Neural progenitor cell (in vitro differentiated cells): ENCODE measurements at regions not wholly inside any gene's neighbourhood (a gene's known extent, or its start where the extent isn't known, plus 50 kb on each side); places are given as distances from the start of the nearest gene placed in this dataset.

ENCODE experiments used
- DNase-seq: peaks from one replicate; pipeline ENCODE4 v3.0.0-alpha.2; 2016; ENCODE audit warnings: low spot score
- H2AFZ ChIP-seq: fragments of 200-600 bp; sonication (generic); replicated peaks from 2 replicates; pipeline ENCODE4 v1.6.1; 2016; ENCODE audit warnings: antibody characterized with exemption
- H3F3A ChIP-seq: fragments of 200-600 bp; sonication (generic); 2 replicates; pipeline ENCODE4 v1.6.1; 2016; ENCODE audit warnings: antibody characterized with exemption, low read depth
- H3K27ac ChIP-seq: fragments of 200-600 bp; sonication (generic); 2 replicates; pipeline ENCODE4 v1.5.1; 2016; ENCODE audit warnings: mild to moderate bottlenecking
- H3K27me3 ChIP-seq: fragments of 200-600 bp; sonication (generic); 2 replicates; pipeline ENCODE4 v1.6.1; 2016; ENCODE audit warnings: mild to moderate bottlenecking, moderate library complexity
- H3K36me3 ChIP-seq: fragments of 200-600 bp; sonication (generic); 2 replicates; pipeline ENCODE4 v1.5.1; 2016
- H3K4me1 ChIP-seq: fragments of 200-600 bp; sonication (generic); 2 replicates; pipeline ENCODE4 v1.6.1; 2016; ENCODE audit warnings: mixed run types
- H3K4me2 ChIP-seq: fragments of 200-600 bp; sonication (generic); 2 replicates; pipeline ENCODE4 v1.6.1; 2016
- H3K4me3 ChIP-seq: fragments of 200-600 bp; sonication (generic); 2 replicates; pipeline ENCODE4 v1.5.1; 2016
- H3K79me2 ChIP-seq: fragments of 200-600 bp; sonication (generic); 2 replicates; pipeline ENCODE4 v1.6.1; 2016; ENCODE audit warnings: low read depth
- H3K9ac ChIP-seq: fragments of 200-600 bp; sonication (generic); 2 replicates; pipeline ENCODE4 v1.6.1; 2016
- H3K9me3 ChIP-seq: fragments of 200-600 bp; sonication (generic); 2 replicates; pipeline ENCODE4 v1.5.1; 2016; ENCODE audit warnings: low read depth
- H4K20me1 ChIP-seq: fragments of 200-600 bp; sonication (generic); 2 replicates; pipeline ENCODE4 v1.6.1; 2016; ENCODE audit warnings: low read depth
- H3K27ac Mint-ChIP-seq: 3 replicates; pipeline ENCODE4 v1.8.0; 2021; ENCODE audit warnings: mixed read lengths
- H3K27me3 Mint-ChIP-seq: 2 replicates; pipeline ENCODE4 v1.8.0; 2022; ENCODE audit warnings: low read depth, mild to moderate bottlenecking, inconsistent platforms, moderate library complexity, mixed read lengths; ENCODE audit not compliant: insufficient read depth
- H3K36me3 Mint-ChIP-seq: 3 replicates; pipeline ENCODE4 v1.8.0; 2021; ENCODE audit warnings: mixed read lengths
- H3K4me1 Mint-ChIP-seq: 3 replicates; pipeline ENCODE4 v1.8.0; 2021; ENCODE audit warnings: mixed read lengths
- H3K4me3 Mint-ChIP-seq: 3 replicates; pipeline ENCODE4 v1.8.0; 2021; ENCODE audit warnings: mild to moderate bottlenecking, moderate library complexity, mixed read lengths
- H3K9me3 Mint-ChIP-seq: 3 replicates; pipeline ENCODE4 v1.8.0; 2020; ENCODE audit warnings: mixed read lengths
- EZH2 ChIP-seq: fragments of 200-600 bp; sonication (generic); IDR thresholded peaks from 2 replicates; pipeline ENCODE4 v1.6.1; 2017; ENCODE audit warnings: antibody characterized with exemption, mild to moderate bottlenecking, moderate library complexity
- EZH2phosphoT487 ChIP-seq: fragments of 200-600 bp; sonication (generic); IDR thresholded peaks from 2 replicates; pipeline ENCODE4 v1.6.1; 2017; ENCODE audit warnings: antibody characterized with exemption
- TF ChIP-seq, protein P1 (sequence below): fragments of 200-600 bp; sonication (generic); IDR thresholded peaks from 2 replicates; pipeline ENCODE4 v1.5.1; 2017; ENCODE audit warnings: antibody characterized with exemption, mild to moderate bottlenecking

DNA sequence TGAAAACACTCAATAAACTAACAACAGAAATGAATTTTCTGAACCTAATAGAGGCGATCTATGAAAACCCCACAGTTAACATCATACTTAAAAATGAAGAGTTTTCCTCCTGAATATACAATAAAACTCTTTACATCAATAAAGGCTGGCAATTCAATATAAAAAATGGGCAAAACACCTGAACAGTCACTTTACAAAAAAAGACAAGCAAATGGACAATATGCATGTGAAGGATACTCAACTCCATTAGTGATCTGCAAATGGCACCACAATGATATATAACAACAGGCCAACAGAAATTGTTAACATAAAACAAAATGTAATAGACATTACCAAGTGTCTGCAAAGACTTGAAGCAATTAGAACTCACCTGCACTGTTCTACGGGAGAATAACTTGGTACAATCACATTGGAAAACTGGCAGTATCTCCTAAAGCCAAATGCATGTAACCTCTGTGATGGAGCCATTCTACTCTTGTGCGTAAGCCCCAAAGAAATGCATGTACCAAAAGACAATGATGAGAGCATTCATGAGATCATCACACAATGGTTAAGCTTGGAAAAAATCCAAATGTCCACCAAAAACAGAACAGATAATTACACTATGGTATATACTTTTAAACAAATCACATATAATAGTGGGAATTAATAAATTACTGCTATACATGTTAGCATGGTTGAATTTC is 433.4 kb upstream of the MAF start:
- DNase-seq, result no peak
- Histone ChIP-seq H3F3A (peaks cover 11% of the 10 kb centered on the region), H3K4me2 (no peak overlapping the region), H3K27me3 (peaks cover 14% of the 10 kb centered on the region), H3K27ac (no peak overlapping the region), H3K4me1 (peaks cover 18% of the 10 kb centered on the region), H3K9ac (no peak overlapping the region), H3K36me3 (no peaks in the 10 kb centered on the region), H3K9me3 (no peaks in the 10 kb centered on the region), H3K79me2 (no peaks in the 10 kb centered on the region), H4K20me1 (no peaks in the 10 kb centered on the region), H3K4me3 (no peak overlapping the region), H2AFZ (no peak overlapping the region)
- TF ChIP-seq EZH2 (no peak), EZH2phosphoT487 (no peak)
- TF ChIP-seq, protein P1, sequence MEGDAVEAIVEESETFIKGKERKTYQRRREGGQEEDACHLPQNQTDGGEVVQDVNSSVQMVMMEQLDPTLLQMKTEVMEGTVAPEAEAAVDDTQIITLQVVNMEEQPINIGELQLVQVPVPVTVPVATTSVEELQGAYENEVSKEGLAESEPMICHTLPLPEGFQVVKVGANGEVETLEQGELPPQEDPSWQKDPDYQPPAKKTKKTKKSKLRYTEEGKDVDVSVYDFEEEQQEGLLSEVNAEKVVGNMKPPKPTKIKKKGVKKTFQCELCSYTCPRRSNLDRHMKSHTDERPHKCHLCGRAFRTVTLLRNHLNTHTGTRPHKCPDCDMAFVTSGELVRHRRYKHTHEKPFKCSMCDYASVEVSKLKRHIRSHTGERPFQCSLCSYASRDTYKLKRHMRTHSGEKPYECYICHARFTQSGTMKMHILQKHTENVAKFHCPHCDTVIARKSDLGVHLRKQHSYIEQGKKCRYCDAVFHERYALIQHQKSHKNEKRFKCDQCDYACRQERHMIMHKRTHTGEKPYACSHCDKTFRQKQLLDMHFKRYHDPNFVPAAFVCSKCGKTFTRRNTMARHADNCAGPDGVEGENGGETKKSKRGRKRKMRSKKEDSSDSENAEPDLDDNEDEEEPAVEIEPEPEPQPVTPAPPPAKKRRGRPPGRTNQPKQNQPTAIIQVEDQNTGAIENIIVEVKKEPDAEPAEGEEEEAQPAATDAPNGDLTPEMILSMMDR, result no peak
- H3K27me3 Mint-ChIP-seq, result peaks cover 4% of the 10 kb centered on the region
- H3K36me3 Mint-ChIP-seq, result no peaks in the 10 kb centered on the region
- no peak overlapping the region for H3K4me3 Mint-ChIP-seq
- H3K9me3 Mint-ChIP-seq, result peaks cover 16% of the 10 kb centered on the region
- peaks cover 14% of the 10 kb centered on the region for H3K4me1 Mint-ChIP-seq
- no peak overlapping the region for H3K27ac Mint-ChIP-seq

- Mint-ChIP-seq H3K4me1 (peaks cover 19% of the 10 kb centered on the region), H3K27ac (no peak overlapping the region), H3K36me3 (no peaks in the 10 kb centered on the region), H3K4me3 (no peak overlapping the region), H3K9me3 (peaks cover 10% of the 10 kb centered on the region), H3K27me3 (peaks cover 2% of the 10 kb centered on the region)
- Histone ChIP-seq H3K4me1 (peaks cover 18% of the 10 kb centered on the region), H3K9ac (no peak overlapping the region), H3F3A (peaks cover 15% of the 10 kb centered on the region), H4K20me1 (no peaks in the 10 kb centered on the region), H3K9me3 (no peaks in the 10 kb centered on the region), H2AFZ (no peak overlapping the region), H3K27me3 (peaks cover 30% of the 10 kb centered on the region), H3K27ac (no peak overlapping the region), H3K4me2 (no peak overlapping the region), H3K4me3 (no peak overlapping the region), H3K36me3 (no peaks in the 10 kb centered on the region), H3K79me2 (no peaks in the 10 kb centered on the region)
- DNase-seq, result no peak
- TF ChIP-seq, protein P1, result no peak
These were observed 429.4 kb upstream of the MAF start for GRCh38 chr16:80029761-80030481.

GRCh38 chr16:80029381-80029630 is 428.8 kb upstream of the MAF start:
- Histone ChIP-seq H3K9me3 (no peaks in the 10 kb centered on the region), H2AFZ (no peak overlapping the region), H3K4me2 (no peak overlapping the region), H3K4me1 (peaks cover 18% of the 10 kb centered on the region), H3K79me2 (no peaks in the 10 kb centered on the region), H3K27ac (no peak overlapping the region), H3K4me3 (no peak overlapping the region), H3K36me3 (no peaks in the 10 kb centered on the region), H3K27me3 (peaks cover 30% of the 10 kb centered on the region), H3F3A (peaks cover 15% of the 10 kb centered on the region), H3K9ac (no peak overlapping the region), H4K20me1 (no peaks in the 10 kb centered on the region)
- H3K36me3 Mint-ChIP-seq, result no peaks in the 10 kb centered on the region
- TF ChIP-seq EZH2phosphoT487, result no peak
- TF ChIP-seq, protein P1, result no peak
- TF ChIP-seq EZH2, result no peak
- H3K4me1 Mint-ChIP-seq, result peaks cover 19% of the 10 kb centered on the region
- peaks cover 4% of the 10 kb centered on the region for H3K27me3 Mint-ChIP-seq
- no peak for DNase-seq
- H3K4me3 Mint-ChIP-seq, result no peak overlapping the region
- no peak overlapping the region for H3K27ac Mint-ChIP-seq
- H3K9me3 Mint-ChIP-seq, result peaks cover 10% of the 10 kb centered on the region
